ENCODE measurements at regions not wholly inside any gene's neighbourhood (a gene's known extent, or its start where the extent isn't known, plus 50 kb on each side); places are given as distances from the start of the nearest gene placed in this dataset.

GRCh38 chr12:93967454-93967853 lies 180.9 kb upstream of the PLXNC1 start:
- no peak for TF ChIP-seq CTCF (IDR thresholded peaks at IDR 0.05; ENCODE audit: insufficient read depth, low read depth, low read length, missing control alignments)
- H3K4me3 ChIP-seq (ENCODE audit: low read depth, low read length) = no peak overlapping the region
- no peak for DNase-seq (ENCODE audit: low read depth)

GRCh38 chr12:93968536-93969285 lies 179.7 kb upstream of the PLXNC1 start:
- no peak for TF ChIP-seq CTCF (IDR thresholded peaks at IDR 0.05; ENCODE audit: insufficient read depth, low read depth, low read length, missing control alignments)
- no peak for DNase-seq (ENCODE audit: low read depth)
- H3K4me3 ChIP-seq (ENCODE audit: low read depth, low read length) = no peak overlapping the region

GRCh38 chr12:93970900-93971688 lies 177.3 kb upstream of the PLXNC1 start:
- no peak for TF ChIP-seq CTCF (IDR thresholded peaks at IDR 0.05; ENCODE audit: insufficient read depth, low read depth, low read length, missing control alignments)
- no peak overlapping the region for H3K4me3 ChIP-seq (ENCODE audit: low read depth, low read length)
- no peak for DNase-seq (ENCODE audit: low read depth)

DNA sequence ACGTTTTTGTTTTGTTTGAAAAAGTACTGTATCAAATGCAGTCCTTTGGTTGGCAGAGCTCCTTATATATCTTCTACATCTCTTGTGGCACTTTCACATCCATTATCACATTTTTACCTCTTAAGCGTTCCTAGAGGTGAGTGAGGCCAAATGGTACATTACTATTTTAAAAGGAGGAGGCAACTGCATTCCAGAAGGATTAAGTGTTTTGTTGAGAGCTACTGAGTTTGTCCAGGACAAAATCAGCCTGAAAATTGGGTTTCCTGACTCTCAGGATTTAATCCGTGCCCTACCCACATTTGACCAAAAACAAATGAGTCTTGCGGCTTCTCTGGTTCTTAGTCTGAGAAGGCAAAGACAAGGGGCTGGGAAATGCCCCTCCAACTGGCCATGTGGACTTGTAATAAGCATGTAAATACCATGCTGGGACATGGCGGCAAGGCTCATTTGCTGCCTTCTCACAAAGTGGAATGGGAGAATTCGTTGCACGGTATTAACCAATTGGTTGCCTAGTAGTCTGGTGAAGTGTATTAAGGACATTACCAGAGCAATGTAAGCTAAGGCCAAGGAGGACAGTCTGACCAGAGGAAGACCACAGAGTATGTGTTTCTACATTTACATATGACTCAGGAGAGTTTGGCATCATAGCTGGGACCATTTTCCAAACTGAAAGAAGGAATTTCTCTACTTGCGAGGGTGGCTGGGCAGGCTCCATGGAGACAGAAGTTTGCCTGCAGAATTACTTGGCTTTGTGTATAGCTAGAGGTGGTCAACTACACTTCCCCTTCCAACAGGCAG lies 175.8 kb upstream of the PLXNC1 start:
- no peak for TF ChIP-seq CTCF (IDR thresholded peaks at IDR 0.05; ENCODE audit: insufficient read depth, low read depth, low read length, missing control alignments)
- no peak overlapping the region for H3K4me3 ChIP-seq (ENCODE audit: low read depth, low read length)
- DNase-seq (ENCODE audit: low read depth) = no peak

DNA sequence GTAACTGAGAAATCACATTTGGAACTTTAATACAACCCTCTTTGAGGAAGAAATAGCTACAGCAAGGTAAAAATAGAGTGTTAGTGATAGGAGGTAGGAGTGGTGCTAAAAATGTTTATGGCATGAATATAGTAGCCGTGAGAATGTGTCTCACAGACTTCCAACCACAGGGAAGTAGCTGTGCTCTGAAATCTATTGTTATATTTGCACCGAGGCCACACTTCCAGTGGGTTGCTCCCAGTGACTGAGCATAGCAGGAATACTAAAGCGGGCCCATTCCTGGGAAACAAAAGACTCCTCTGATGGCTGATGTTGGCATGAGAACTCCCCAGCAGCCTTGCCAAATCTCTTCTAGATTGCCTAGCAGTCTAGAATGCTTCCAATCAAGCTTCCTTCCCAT lies 174.1 kb upstream of the PLXNC1 start:
- TF ChIP-seq CTCF (IDR thresholded peaks at IDR 0.05; ENCODE audit: insufficient read depth, low read depth, low read length, missing control alignments) = no peak
- H3K4me3 ChIP-seq (ENCODE audit: low read depth, low read length) = no peak overlapping the region
- no peak for DNase-seq (ENCODE audit: low read depth)

- peak; percentile 16 for DNase-seq (ENCODE audit: low read depth)
- TF ChIP-seq CTCF (IDR thresholded peaks at IDR 0.05; ENCODE audit: insufficient read depth, low read depth, low read length, missing control alignments) = no peak
- no peak overlapping the region for H3K4me3 ChIP-seq (ENCODE audit: low read depth, low read length)
Measured at GRCh38 chr12:93976024-93976423, 172.4 kb upstream of the PLXNC1 start.

All from GM12865 (cell line).